CD4-positive, CD25-positive, alpha-beta regulatory T cell (primary cell): ENCODE measurements at regions not wholly inside any gene's neighbourhood (a gene's known extent, or its start where the extent isn't known, plus 50 kb on each side); places are given as distances from the start of the nearest gene placed in this dataset.

Experiments
- ATAC-seq, 2 donors: fragments of 150-1000 bp; cut with Tn5 transposase; one replicate each; pipeline ENCODE4 v1.10.0; 2021; ENCODE audit warnings: low read depth in 2 of 2, moderate number of reproducible peaks in 2 of 2, moderate library complexity in 1 of 2
- DNase-seq, 3 donors: peaks; one replicate each; pipeline versions ENCODE4 v3.0.0 to v3.0.0-alpha.2; 2012 to 2022; ENCODE audit warnings: mixed read lengths in 1 of 3
- H3K27ac ChIP-seq: one replicate; pipeline ENCODE4 v1.7.0; 2013; ENCODE audit warnings: mild to moderate bottlenecking, low read length; ENCODE audit not compliant: insufficient read depth, poor library complexity, severe bottlenecking
- H3K27me3 ChIP-seq: one replicate; pipeline ENCODE4 v1.7.0; 2013; ENCODE audit warnings: low read length; ENCODE audit not compliant: control insufficient read depth, insufficient read depth
- H3K36me3 ChIP-seq: one replicate; pipeline ENCODE4 v1.7.0; 2013; ENCODE audit warnings: mild to moderate bottlenecking, low read length, moderate library complexity; ENCODE audit not compliant: control insufficient read depth, insufficient read depth
- H3K4me1 ChIP-seq: 2 replicates; pipeline ENCODE4 v1.7.0; 2013; ENCODE audit warnings: mild to moderate bottlenecking, low read length; ENCODE audit not compliant: insufficient read depth, control insufficient read depth, poor library complexity, severe bottlenecking
- H3K4me3 ChIP-seq: one replicate; pipeline ENCODE4 v1.7.0; 2013; ENCODE audit warnings: low read depth, mild to moderate bottlenecking, low read length, moderate library complexity
- H3K9me3 ChIP-seq, 2 experiments: 1 replicate in 1 of 2; 2 replicates in 1 of 2; pipeline ENCODE4 v1.7.0; 2013; ENCODE audit warnings: low read length in 2 of 2, mild to moderate bottlenecking in 1 of 2, moderate library complexity in 1 of 2; ENCODE audit not compliant: control insufficient read depth in 2 of 2
- H3K27ac Mint-ChIP-seq, 3 donors: one replicate each; pipeline ENCODE4 v1.8.0; 2020 to 2022; ENCODE audit warnings: mild to moderate bottlenecking in 3 of 3, mixed read lengths in 3 of 3, moderate library complexity in 2 of 3
- H3K27me3 Mint-ChIP-seq: one replicate; pipeline ENCODE4 v1.8.0; 2022; ENCODE audit warnings: mild to moderate bottlenecking, mixed read lengths
- H3K36me3 Mint-ChIP-seq: one replicate; pipeline ENCODE4 v1.8.0; 2020; ENCODE audit warnings: mixed read lengths
- H3K4me1 Mint-ChIP-seq, 4 donors: one replicate each; pipeline ENCODE4 v1.8.0; 2020 to 2022; ENCODE audit warnings: mixed read lengths in 4 of 4, mild to moderate bottlenecking in 1 of 4
- H3K4me3 Mint-ChIP-seq, 4 donors: one replicate each; pipeline ENCODE4 v1.8.0; 2020 to 2022; ENCODE audit warnings: mild to moderate bottlenecking in 4 of 4, mixed read lengths in 4 of 4, moderate library complexity in 3 of 4
- H3K9me3 Mint-ChIP-seq, 7 donors: one replicate each; pipeline ENCODE4 v1.8.0; 2020 to 2022; ENCODE audit warnings: mixed read lengths in 7 of 7, mild to moderate bottlenecking in 3 of 7, moderate library complexity in 2 of 7

DNA sequence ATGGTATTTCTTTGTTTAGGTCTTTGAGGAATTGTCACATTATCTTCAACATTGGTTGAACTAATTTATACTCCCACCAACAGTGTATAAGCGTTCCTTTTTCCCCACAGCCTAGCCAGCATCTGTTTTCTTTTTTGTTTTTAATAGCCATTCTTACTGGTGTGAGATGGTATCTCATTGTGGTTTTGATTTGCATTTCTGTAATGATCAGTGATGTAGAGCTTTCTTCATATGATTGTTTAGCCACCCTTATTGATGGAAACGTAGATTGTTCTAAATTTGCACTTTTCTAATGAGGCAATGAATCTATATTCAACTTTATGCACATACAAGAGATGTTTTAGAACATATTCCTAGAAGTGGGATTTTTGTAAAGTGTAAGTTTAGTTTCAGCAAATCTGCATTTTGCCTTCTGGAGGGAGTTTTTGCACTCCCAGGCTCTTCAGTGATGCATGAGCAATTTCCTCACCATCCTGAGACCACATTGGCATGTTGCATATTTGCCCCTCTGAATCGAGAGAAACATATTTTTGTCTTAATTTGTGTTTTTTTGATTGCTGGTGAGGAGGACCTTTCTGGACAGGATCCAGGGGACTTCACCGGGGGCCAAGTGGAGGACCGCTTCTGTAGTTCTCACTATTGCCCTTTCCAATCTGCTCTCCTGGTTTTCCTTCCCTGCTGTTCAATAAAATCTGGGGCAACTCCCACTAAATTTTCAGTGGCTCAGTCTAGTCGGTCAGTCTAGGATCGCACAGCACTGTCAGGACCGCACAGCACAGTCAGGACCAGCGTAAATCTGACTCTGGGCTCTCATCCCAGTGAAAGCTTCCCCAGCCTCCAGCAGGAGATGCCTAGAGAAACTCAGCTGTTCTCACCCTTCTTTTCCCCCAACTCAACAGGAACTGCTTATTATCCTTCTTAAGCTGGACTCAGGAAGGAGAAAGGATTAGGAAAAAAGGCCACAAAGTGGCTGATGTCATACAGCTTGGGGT, 157.0 kb downstream of the PTPN20 start:
- Histone ChIP-seq H3K4me1 (no peaks in the 10 kb centered on the region), H3K27ac (no peak overlapping the region), H3K36me3 (no peaks in the 10 kb centered on the region), H3K27me3 (no peaks in the 10 kb centered on the region), H3K4me3 (no peak overlapping the region), H3K9me3 (no peaks in the 10 kb centered on the region)
- Mint-ChIP-seq H3K9me3 (no peaks in the 10 kb centered on the region), H3K27me3 (peaks cover 8% of the 10 kb centered on the region), H3K4me3 (no peak overlapping the region), H3K36me3 (no peaks in the 10 kb centered on the region), H3K27ac (no peak overlapping the region), H3K4me1 (no peaks in the 10 kb centered on the region)
- ATAC-seq (no peak), DNase-seq (no peak)

DNA sequence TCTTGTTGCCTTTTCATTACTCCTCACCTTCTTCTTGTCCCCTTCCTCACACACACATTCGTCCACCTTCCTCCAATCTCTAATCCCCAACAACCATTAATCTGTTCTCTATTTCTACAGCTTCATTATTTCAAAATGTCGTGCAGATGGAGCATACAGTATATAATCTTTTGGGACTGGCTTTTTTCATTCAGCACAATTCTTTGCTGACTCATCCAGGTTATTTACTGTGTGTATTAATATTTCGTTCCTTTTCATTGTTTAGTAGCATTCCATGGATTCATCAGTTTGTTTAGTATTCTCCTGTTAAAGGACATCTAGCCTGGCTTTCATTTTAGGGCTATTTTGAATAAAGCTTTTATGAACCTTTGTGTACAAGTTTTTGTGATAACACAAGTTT, 159.3 kb downstream of the PTPN20 start:
- Mint-ChIP-seq H3K36me3 (no peaks in the 10 kb centered on the region), H3K27ac (no peak overlapping the region)

GRCh38 chr10:47071891-47072290, 160.7 kb downstream of the PTPN20 start:
- ATAC-seq = no peak

More for the DNA sequence above, 159.3 kb downstream of the PTPN20 start:
- ATAC-seq (no peak), DNase-seq (no peak)
- Mint-ChIP-seq H3K4me1 (no peaks in the 10 kb centered on the region), H3K27me3 (peaks cover 8% of the 10 kb centered on the region), H3K9me3 (no peaks in the 10 kb centered on the region), H3K4me3 (no peak overlapping the region)
- H3K36me3 ChIP-seq = no peaks in the 10 kb centered on the region
- no peak overlapping the region for H3K27ac ChIP-seq
- H3K4me1 ChIP-seq = no peaks in the 10 kb centered on the region
- H3K27me3 ChIP-seq = no peaks in the 10 kb centered on the region
- no peaks in the 10 kb centered on the region for H3K9me3 ChIP-seq
- H3K4me3 ChIP-seq = no peak overlapping the region

DNA sequence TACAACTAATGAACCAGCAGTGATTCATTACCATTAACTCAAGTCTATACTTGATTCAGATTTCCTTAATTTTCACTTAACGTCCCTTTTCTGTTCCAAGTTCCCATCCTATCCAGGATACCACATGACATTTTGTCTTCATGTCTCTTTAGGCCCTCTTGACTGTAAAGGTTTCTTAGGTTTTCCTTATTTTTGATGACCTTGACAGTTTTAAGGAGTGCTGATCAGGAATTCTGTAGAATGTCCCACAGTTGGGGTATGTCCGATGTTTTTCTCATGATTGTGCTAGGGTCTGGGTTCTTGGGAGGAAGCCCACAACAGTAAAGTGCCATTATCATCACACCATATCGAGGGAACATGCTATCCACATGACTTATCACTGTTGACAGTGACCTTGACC, 162.7 kb downstream of the PTPN20 start:
- ATAC-seq = no peak
- Histone ChIP-seq H3K9me3 (no peaks in the 10 kb centered on the region), H3K36me3 (no peaks in the 10 kb centered on the region), H3K27me3 (no peaks in the 10 kb centered on the region), H3K27ac (no peak overlapping the region), H3K4me3 (no peak overlapping the region), H3K4me1 (no peaks in the 10 kb centered on the region)
- H3K9me3 Mint-ChIP-seq = no peaks in the 10 kb centered on the region
- peaks cover 4% of the 10 kb centered on the region for H3K27me3 Mint-ChIP-seq
- no peak for DNase-seq
- no peaks in the 10 kb centered on the region for H3K36me3 Mint-ChIP-seq
- H3K27ac Mint-ChIP-seq = no peak overlapping the region
- H3K4me3 Mint-ChIP-seq = no peak overlapping the region
- no peaks in the 10 kb centered on the region for H3K4me1 Mint-ChIP-seq

More at GRCh38 chr10:47071891-47072290, 160.7 kb downstream of the PTPN20 start:
- Histone ChIP-seq H3K4me1 (no peaks in the 10 kb centered on the region), H3K4me3 (no peak overlapping the region), H3K9me3 (no peaks in the 10 kb centered on the region), H3K36me3 (no peaks in the 10 kb centered on the region), H3K27me3 (no peaks in the 10 kb centered on the region), H3K27ac (no peak overlapping the region)
- Mint-ChIP-seq H3K4me3 (no peak overlapping the region), H3K27ac (no peak overlapping the region), H3K9me3 (no peaks in the 10 kb centered on the region), H3K27me3 (peaks cover 4% of the 10 kb centered on the region), H3K36me3 (no peaks in the 10 kb centered on the region), H3K4me1 (no peaks in the 10 kb centered on the region)
- DNase-seq = no peak

DNA sequence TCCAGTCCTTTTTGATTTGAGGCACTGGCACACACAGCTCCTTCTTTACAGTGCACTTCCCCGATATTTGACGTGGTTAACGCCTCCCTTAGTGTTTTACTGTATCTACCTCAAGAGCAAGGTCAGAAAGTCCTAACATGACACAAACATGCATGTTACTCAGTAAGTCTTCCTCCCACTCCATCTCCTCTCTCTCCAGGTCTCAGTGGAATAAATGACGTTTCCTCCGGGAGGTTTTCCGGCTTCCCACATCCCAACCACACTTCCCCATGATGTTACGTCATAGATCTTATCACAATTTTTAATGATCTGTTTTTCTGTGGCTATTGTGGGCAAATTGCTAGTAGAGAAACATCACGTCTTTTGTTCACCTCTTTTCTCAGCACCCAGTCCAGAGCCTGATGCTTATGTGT, 165.7 kb downstream of the PTPN20 start:
- no peak for ATAC-seq
- peaks cover 8% of the 10 kb centered on the region for H3K27me3 Mint-ChIP-seq
- peaks cover 0 to 2% (median 0%) of the 10 kb centered on the region in 7 donors for H3K9me3 Mint-ChIP-seq
- H3K27me3 ChIP-seq = no peaks in the 10 kb centered on the region
- no peak overlapping the region for H3K27ac ChIP-seq
- no peaks in the 10 kb centered on the region for H3K36me3 ChIP-seq
- H3K4me3 Mint-ChIP-seq = no peak overlapping the region
- no peaks in the 10 kb centered on the region for H3K4me1 ChIP-seq
- no peaks in the 10 kb centered on the region for H3K9me3 ChIP-seq
- no peak for DNase-seq
- H3K36me3 Mint-ChIP-seq = no peaks in the 10 kb centered on the region
- H3K4me3 ChIP-seq = no peak overlapping the region
- peaks cover 0 to 8% (median 1%) of the 10 kb centered on the region in 4 donors for H3K4me1 Mint-ChIP-seq
- no peak overlapping the region for H3K27ac Mint-ChIP-seq

DNA sequence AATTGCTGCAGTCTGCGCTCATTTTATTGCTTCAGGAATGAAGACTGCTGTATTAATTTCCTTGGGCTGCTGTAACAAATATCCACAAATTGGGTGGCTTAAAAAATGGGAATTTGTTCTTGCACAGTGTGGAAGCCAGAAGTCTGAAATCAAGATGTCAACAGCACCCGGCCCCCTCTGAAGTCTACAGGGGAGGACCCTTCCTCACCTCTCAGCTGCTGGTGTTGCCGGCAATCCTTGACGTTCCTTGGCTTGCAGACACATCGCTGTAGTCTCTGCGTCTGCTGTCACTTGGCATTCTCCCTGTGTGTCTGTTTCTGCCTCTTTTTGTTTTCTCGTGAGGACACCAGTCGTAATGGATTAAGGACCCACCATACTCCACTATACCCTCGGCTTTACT, 166.2 kb downstream of the PTPN20 start:
- Histone ChIP-seq H3K4me1 (no peaks in the 10 kb centered on the region), H3K27me3 (no peaks in the 10 kb centered on the region), H3K4me3 (no peak overlapping the region), H3K9me3 (no peaks in the 10 kb centered on the region), H3K36me3 (no peaks in the 10 kb centered on the region), H3K27ac (no peak overlapping the region)
- ATAC-seq (no peak), DNase-seq (no peak)
- no peak overlapping the region for H3K4me3 Mint-ChIP-seq
- peaks cover 0 to 2% (median 0%) of the 10 kb centered on the region in 7 donors for H3K9me3 Mint-ChIP-seq
- peaks cover 0 to 8% (median 1%) of the 10 kb centered on the region in 4 donors for H3K4me1 Mint-ChIP-seq
- no peak overlapping the region for H3K27ac Mint-ChIP-seq
- no peaks in the 10 kb centered on the region for H3K36me3 Mint-ChIP-seq
- H3K27me3 Mint-ChIP-seq = peaks cover 8% of the 10 kb centered on the region

DNA sequence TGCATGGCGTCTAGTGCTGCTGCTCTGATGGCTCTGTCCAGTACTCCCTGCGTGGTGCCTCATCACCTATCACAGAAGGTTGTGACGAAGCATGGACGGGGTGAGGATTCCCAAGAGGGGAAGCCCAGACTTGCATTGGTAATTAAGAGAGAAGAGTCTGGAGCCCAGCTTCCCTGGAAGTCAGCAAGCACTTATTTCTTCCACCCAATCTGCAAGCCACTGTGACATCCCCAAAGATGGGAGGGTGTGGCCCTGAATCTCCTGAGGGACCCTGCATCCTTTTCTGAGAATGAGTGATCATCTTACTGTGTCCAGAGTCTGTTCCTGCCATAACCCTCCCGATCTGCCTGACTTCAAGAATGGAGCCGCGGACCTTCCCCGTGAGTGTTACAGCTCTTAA, 166.7 kb downstream of the PTPN20 start:
- Mint-ChIP-seq H3K36me3 (no peaks in the 10 kb centered on the region), H3K27me3 (peaks cover 4% of the 10 kb centered on the region), H3K4me3 (no peak overlapping the region), H3K27ac (no peak overlapping the region), H3K4me1 (peaks cover 0 to 8% (median 1%) of the 10 kb centered on the region in 4 donors), H3K9me3 (peaks cover 0 to 2% (median 0%) of the 10 kb centered on the region in 7 donors)
- DNase-seq (no peak), ATAC-seq (no peak)
- Histone ChIP-seq H3K27me3 (no peaks in the 10 kb centered on the region), H3K4me3 (no peak overlapping the region), H3K36me3 (no peaks in the 10 kb centered on the region), H3K27ac (no peak overlapping the region), H3K9me3 (no peaks in the 10 kb centered on the region), H3K4me1 (no peaks in the 10 kb centered on the region)
